Karpas-422 (cell line): ENCODE measurements at regions not wholly inside any gene's neighbourhood (a gene's known extent, or its start where the extent isn't known, plus 50 kb on each side); places are given as distances from the start of the nearest gene placed in this dataset.
"Not testable (repeated sequence)": the region's sequence is repeated elsewhere in the genome, so short reads cannot be mapped to it uniquely, and the experiment has no call there.

Experiments
- DNase-seq: peaks from one replicate; pipeline ENCODE4 v3.0.0-alpha.2; 2015
- H2AFZ ChIP-seq: fragments of 200-600 bp; sonication (generic); 2 replicates; pipeline ENCODE4 v1.6.1; 2014; ENCODE audit warnings: antibody characterized with exemption, low read length, mixed read lengths
- H3K27ac ChIP-seq: fragments of 200-600 bp; sonication (generic); 2 replicates; pipeline ENCODE4 v1.5.1; 2014; ENCODE audit warnings: mild to moderate bottlenecking, low read length, moderate library complexity
- H3K27me3 ChIP-seq: fragments of 200-600 bp; sonication (generic); 2 replicates; pipeline ENCODE4 v1.6.1; 2014; ENCODE audit warnings: low read length, mixed read lengths
- H3K36me3 ChIP-seq: fragments of 200-600 bp; sonication (generic); 2 replicates; pipeline ENCODE4 v1.6.1; 2014; ENCODE audit warnings: low read length, mixed read lengths; ENCODE audit not compliant: insufficient read depth
- H3K4me1 ChIP-seq: fragments of 200-600 bp; sonication (generic); 2 replicates; pipeline ENCODE4 v1.6.1; 2014; ENCODE audit warnings: mild to moderate bottlenecking, low read length, mixed read lengths
- H3K4me2 ChIP-seq: fragments of 200-600 bp; sonication (generic); 2 replicates; pipeline ENCODE4 v1.6.1; 2014; ENCODE audit warnings: low read length, low read depth, mild to moderate bottlenecking; ENCODE audit not compliant: poor library complexity, severe bottlenecking
- H3K4me3 ChIP-seq: fragments of 200-600 bp; sonication (generic); 2 replicates; pipeline ENCODE4 v1.5.1; 2014; ENCODE audit warnings: mild to moderate bottlenecking, antibody characterized with exemption, low read length, mixed read lengths
- H3K79me2 ChIP-seq: fragments of 200-600 bp; sonication (generic); 2 replicates; pipeline ENCODE4 v1.6.1; 2014; ENCODE audit warnings: mild to moderate bottlenecking, low read length, mixed read lengths
- H3K9ac ChIP-seq: fragments of 200-600 bp; sonication (generic); 2 replicates; pipeline ENCODE4 v1.6.0; 2014; ENCODE audit warnings: low read length
- H3K9me2 ChIP-seq: fragments of 200-600 bp; sonication (generic), shearing (Covaris generic); replicated peaks from 2 replicates; pipeline ENCODE4 v1.6.0; 2014; ENCODE audit warnings: mild to moderate bottlenecking, low read length, moderate library complexity; ENCODE audit not compliant: insufficient read depth
- H3K9me3 ChIP-seq: fragments of 300-700, 200-600 bp; sonication (generic); 2 replicates; pipeline ENCODE4 v1.6.1; 2014; ENCODE audit warnings: low read length, mixed read lengths
- H4K20me1 ChIP-seq: fragments of 200-600 bp; sonication (generic); 2 replicates; pipeline ENCODE4 v1.6.1; 2014; ENCODE audit warnings: mild to moderate bottlenecking, antibody characterized with exemption, low read length, low read depth; ENCODE audit not compliant: insufficient read depth

- H3K9ac ChIP-seq, result no peak overlapping the region
- H3K4me1 ChIP-seq, result no peaks in the 10 kb centered on the region
- no peak overlapping the region for H3K4me3 ChIP-seq
- no peaks in the 10 kb centered on the region for H3K9me2 ChIP-seq
- no peak overlapping the region for H3K27ac ChIP-seq
- H3K79me2 ChIP-seq, result no peaks in the 10 kb centered on the region
- no peaks in the 10 kb centered on the region for H3K9me3 ChIP-seq
- H3K27me3 ChIP-seq, result no peaks in the 10 kb centered on the region; the same call in 1 of the 2 replicates
- H3K4me2 ChIP-seq, result no peak overlapping the region
- DNase-seq, result no peak
- H2AFZ ChIP-seq, result no peak overlapping the region
- H4K20me1 ChIP-seq, result no peaks in the 10 kb centered on the region
- no peaks in the 10 kb centered on the region for H3K36me3 ChIP-seq
Measured at GRCh38 chr11:104691129-104691528, 207.1 kb downstream of the CASP12 start.

- Histone ChIP-seq H3K27me3 (no peaks in the 10 kb centered on the region; the same call in 1 of the 2 replicates), H3K4me2 (no peak overlapping the region)
Measured at GRCh38 chr11:104690241-104690640, 208.0 kb downstream of the CASP12 start.

GRCh38 chr11:104688731-104689130, 209.5 kb downstream of the CASP12 start:
- Histone ChIP-seq H3K4me1 (no peaks in the 10 kb centered on the region), H3K4me3 (no peak overlapping the region), H3K9ac (no peak overlapping the region), H3K79me2 (no peaks in the 10 kb centered on the region), H4K20me1 (no peaks in the 10 kb centered on the region), H3K36me3 (no peaks in the 10 kb centered on the region), H3K4me2 (no peak overlapping the region), H3K27ac (no peak overlapping the region), H3K27me3 (no peaks in the 10 kb centered on the region; the same call in 1 of the 2 replicates), H2AFZ (no peak overlapping the region), H3K9me3 (no peaks in the 10 kb centered on the region), H3K9me2 (no peaks in the 10 kb centered on the region)
- no peak for DNase-seq

More at GRCh38 chr11:104690241-104690640, 208.0 kb downstream of the CASP12 start:
- Histone ChIP-seq H2AFZ (no peak overlapping the region), H3K4me1 (no peaks in the 10 kb centered on the region), H3K79me2 (no peaks in the 10 kb centered on the region), H3K4me3 (no peak overlapping the region), H4K20me1 (no peaks in the 10 kb centered on the region), H3K9me3 (no peaks in the 10 kb centered on the region), H3K9me2 (no peaks in the 10 kb centered on the region), H3K9ac (no peak overlapping the region), H3K27ac (no peak overlapping the region), H3K36me3 (no peaks in the 10 kb centered on the region)
- DNase-seq, result no peak

GRCh38 chr11:104682206-104682605, 216.1 kb downstream of the CASP12 start:
- Histone ChIP-seq H3K79me2 (no peaks in the 10 kb centered on the region), H3K4me3 (no peak overlapping the region), H3K4me2 (no peak overlapping the region), H3K36me3 (no peaks in the 10 kb centered on the region), H3K27me3 (no peaks in the 10 kb centered on the region), H2AFZ (no peak overlapping the region), H3K4me1 (no peaks in the 10 kb centered on the region), H3K9ac (no peak overlapping the region), H4K20me1 (no peaks in the 10 kb centered on the region), H3K9me2 (no peaks in the 10 kb centered on the region), H3K27ac (no peak overlapping the region), H3K9me3 (no peaks in the 10 kb centered on the region)
- no peak for DNase-seq

- Histone ChIP-seq H3K27ac (no peak overlapping the region), H2AFZ (no peak overlapping the region), H3K4me3 (no peak overlapping the region), H4K20me1 (no peaks in the 10 kb centered on the region), H3K36me3 (no peaks in the 10 kb centered on the region), H3K9me3 (peaks cover 6% of the 10 kb centered on the region; the same call in 1 of the 2 replicates), H3K4me2 (no peak overlapping the region), H3K4me1 (no peaks in the 10 kb centered on the region), H3K9me2 (no peaks in the 10 kb centered on the region), H3K9ac (no peak overlapping the region), H3K79me2 (no peaks in the 10 kb centered on the region), H3K27me3 (no peaks in the 10 kb centered on the region)
- DNase-seq, result no peak
Measured at GRCh38 chr11:104679258-104679657, 219.0 kb downstream of the CASP12 start.

- peaks cover 6% of the 10 kb centered on the region; the same call in 1 of the 2 replicates for H3K9me3 ChIP-seq
- no peak overlapping the region for H3K4me3 ChIP-seq
- H3K4me2 ChIP-seq, result no peak overlapping the region
- no peak overlapping the region for H2AFZ ChIP-seq
- no peak for DNase-seq
- H3K4me1 ChIP-seq, result no peaks in the 10 kb centered on the region
- H3K9ac ChIP-seq, result no peak overlapping the region
- no peaks in the 10 kb centered on the region for H3K36me3 ChIP-seq
- no peaks in the 10 kb centered on the region for H3K27me3 ChIP-seq
- no peaks in the 10 kb centered on the region for H3K9me2 ChIP-seq
- H4K20me1 ChIP-seq, result no peaks in the 10 kb centered on the region
- H3K27ac ChIP-seq, result no peak overlapping the region
- no peaks in the 10 kb centered on the region for H3K79me2 ChIP-seq
Measured at GRCh38 chr11:104678408-104678807, 219.9 kb downstream of the CASP12 start.

- not testable (repeated sequence) for H3K9me2 ChIP-seq, H3K79me2 ChIP-seq, H4K20me1 ChIP-seq, H3K4me1 ChIP-seq, H3K4me2 ChIP-seq, H3K36me3 ChIP-seq, H3K4me3 ChIP-seq, H3K9ac ChIP-seq, DNase-seq, H2AFZ ChIP-seq, H3K9me3 ChIP-seq, H3K27ac ChIP-seq, H3K27me3 ChIP-seq
Measured at GRCh38 chr11:104677069-104677468, 221.2 kb downstream of the CASP12 start.

- DNase-seq, result no peak
- no peak overlapping the region for H3K4me2 ChIP-seq
- peaks cover 6% of the 10 kb centered on the region; the same call in 1 of the 2 replicates for H3K9me3 ChIP-seq
- H3K4me3 ChIP-seq, result no peak overlapping the region
- H2AFZ ChIP-seq, result no peak overlapping the region
- no peak overlapping the region for H3K27ac ChIP-seq
- H3K9ac ChIP-seq, result no peak overlapping the region
- H3K9me2 ChIP-seq, result no peaks in the 10 kb centered on the region
- no peaks in the 10 kb centered on the region for H4K20me1 ChIP-seq
- no peaks in the 10 kb centered on the region for H3K27me3 ChIP-seq
- H3K36me3 ChIP-seq, result no peaks in the 10 kb centered on the region
- H3K79me2 ChIP-seq, result no peaks in the 10 kb centered on the region
- no peaks in the 10 kb centered on the region for H3K4me1 ChIP-seq
Measured at GRCh38 chr11:104672897-104673296, 225.4 kb downstream of the CASP12 start.
